Chondrocyte (in vitro differentiated cells): ENCODE measurements at regions not wholly inside any gene's neighbourhood (a gene's known extent, or its start where the extent isn't known, plus 50 kb on each side); places are given as distances from the start of the nearest gene placed in this dataset.
"Not testable (repeated sequence)": the region's sequence is repeated elsewhere in the genome, so short reads cannot be mapped to it uniquely, and the experiment has no call there.

Experiments used
- DNase-seq: peaks from one replicate; pipeline ENCODE4 v3.0.0; 2021; ENCODE audit warnings: mixed read lengths, low spot score
- H3K27ac Mint-ChIP-seq: one replicate; pipeline ENCODE4 v1.8.0; 2021; ENCODE audit warnings: mild to moderate bottlenecking, moderate library complexity, mixed read lengths; ENCODE audit not compliant: unreplicated experiment
- H3K27me3 Mint-ChIP-seq: 2 replicates; pipeline ENCODE4 v1.8.0; 2021; ENCODE audit warnings: low read depth, mixed read lengths
- H3K36me3 Mint-ChIP-seq: 2 replicates; pipeline ENCODE4 v1.8.0; 2021; ENCODE audit warnings: low read depth, mixed read lengths
- H3K4me1 Mint-ChIP-seq: 2 replicates; pipeline ENCODE4 v1.8.0; 2021; ENCODE audit warnings: low read depth, mild to moderate bottlenecking, mixed read lengths
- H3K4me3 Mint-ChIP-seq: one replicate; pipeline ENCODE4 v1.8.0; 2021; ENCODE audit warnings: mild to moderate bottlenecking, moderate library complexity, mixed read lengths; ENCODE audit not compliant: unreplicated experiment
- H3K9me3 Mint-ChIP-seq: 2 replicates; pipeline ENCODE4 v1.8.0; 2021; ENCODE audit warnings: low read depth, mixed read lengths
- TF ChIP-seq, protein P1 (sequence below): fragments of 200-600 bp; sonication (generic); IDR thresholded peaks from 2 replicates; pipeline ENCODE4 v1.5.0; 2021; ENCODE audit warnings: antibody characterized with exemption, mild to moderate bottlenecking, moderate library complexity

DNA sequence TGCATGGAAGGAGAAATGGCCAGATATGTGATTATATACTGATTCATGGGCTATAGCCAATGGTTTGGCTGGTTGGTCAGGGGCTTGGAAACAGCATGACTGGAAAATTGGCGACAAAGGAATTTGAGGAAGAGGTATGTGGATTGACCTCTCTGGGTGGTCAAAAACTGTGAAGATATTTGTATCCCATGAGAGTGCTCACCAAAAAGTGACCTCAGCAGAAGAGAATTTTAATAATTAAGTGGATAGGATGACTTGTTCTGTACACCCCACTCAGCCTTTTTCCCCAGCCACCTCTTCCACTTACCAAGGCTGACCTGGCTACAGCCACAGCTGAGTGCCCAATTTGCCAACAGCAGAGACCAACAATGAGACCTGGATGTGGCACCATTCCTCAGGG is 146.7 kb downstream of the GPR37 start:
- Mint-ChIP-seq H3K27me3 (no peaks in the 10 kb centered on the region), H3K4me3 (no peak overlapping the region), H3K9me3 (peaks cover 25% of the 10 kb centered on the region), H3K27ac (no peak overlapping the region), H3K4me1 (no peaks in the 10 kb centered on the region), H3K36me3 (no peaks in the 10 kb centered on the region)
- TF ChIP-seq, protein P1, sequence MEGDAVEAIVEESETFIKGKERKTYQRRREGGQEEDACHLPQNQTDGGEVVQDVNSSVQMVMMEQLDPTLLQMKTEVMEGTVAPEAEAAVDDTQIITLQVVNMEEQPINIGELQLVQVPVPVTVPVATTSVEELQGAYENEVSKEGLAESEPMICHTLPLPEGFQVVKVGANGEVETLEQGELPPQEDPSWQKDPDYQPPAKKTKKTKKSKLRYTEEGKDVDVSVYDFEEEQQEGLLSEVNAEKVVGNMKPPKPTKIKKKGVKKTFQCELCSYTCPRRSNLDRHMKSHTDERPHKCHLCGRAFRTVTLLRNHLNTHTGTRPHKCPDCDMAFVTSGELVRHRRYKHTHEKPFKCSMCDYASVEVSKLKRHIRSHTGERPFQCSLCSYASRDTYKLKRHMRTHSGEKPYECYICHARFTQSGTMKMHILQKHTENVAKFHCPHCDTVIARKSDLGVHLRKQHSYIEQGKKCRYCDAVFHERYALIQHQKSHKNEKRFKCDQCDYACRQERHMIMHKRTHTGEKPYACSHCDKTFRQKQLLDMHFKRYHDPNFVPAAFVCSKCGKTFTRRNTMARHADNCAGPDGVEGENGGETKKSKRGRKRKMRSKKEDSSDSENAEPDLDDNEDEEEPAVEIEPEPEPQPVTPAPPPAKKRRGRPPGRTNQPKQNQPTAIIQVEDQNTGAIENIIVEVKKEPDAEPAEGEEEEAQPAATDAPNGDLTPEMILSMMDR, result no peak
- no peak for DNase-seq

DNA sequence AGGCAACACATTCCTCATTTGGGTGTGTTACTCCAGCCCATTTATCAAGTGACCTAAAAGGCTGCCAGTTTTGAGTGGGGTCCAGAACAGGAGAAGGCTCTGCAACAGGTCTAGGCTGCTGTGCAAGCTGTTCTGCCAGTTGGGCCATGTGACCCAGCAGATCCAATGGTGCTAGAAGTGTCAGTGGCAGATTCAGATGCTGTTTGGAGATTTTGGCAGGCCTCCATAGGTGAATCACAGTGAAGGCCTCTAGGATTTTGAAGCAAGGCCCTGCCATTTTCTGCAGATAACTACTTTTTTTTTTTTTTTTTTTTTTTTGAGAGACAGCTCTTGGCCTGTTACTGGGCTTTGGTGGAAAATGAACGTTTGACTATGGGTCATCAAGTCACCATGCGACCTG is 147.5 kb downstream of the GPR37 start:
- H3K27me3 Mint-ChIP-seq, H3K4me1 Mint-ChIP-seq, H3K36me3 Mint-ChIP-seq, H3K27ac Mint-ChIP-seq, DNase-seq, H3K4me3 Mint-ChIP-seq: not testable (repeated sequence)
- peaks cover 32% of the 10 kb centered on the region for H3K9me3 Mint-ChIP-seq

DNA sequence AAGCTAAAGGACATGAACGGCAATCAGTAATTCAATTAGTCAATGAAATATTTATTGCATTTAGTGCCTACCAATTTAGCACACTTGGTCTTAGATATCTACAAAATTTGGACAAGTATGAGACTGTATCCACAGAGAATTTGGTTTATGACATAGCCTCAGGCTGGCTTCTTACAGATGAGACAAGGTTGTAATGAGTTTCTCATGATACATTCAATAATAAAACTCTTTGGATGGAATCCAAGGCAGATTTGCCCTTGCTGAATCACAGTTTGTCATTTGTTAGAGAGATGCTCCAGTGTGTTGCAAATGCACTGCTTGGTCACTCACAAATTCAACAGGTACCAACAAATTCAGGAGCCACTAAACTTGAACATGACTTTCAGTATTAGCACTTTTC is 162.5 kb downstream of the GPR37 start:
- TF ChIP-seq, protein P1, result no peak
- Mint-ChIP-seq H3K4me3 (no peak overlapping the region), H3K27me3 (no peaks in the 10 kb centered on the region), H3K4me1 (no peaks in the 10 kb centered on the region), H3K36me3 (no peaks in the 10 kb centered on the region), H3K9me3 (no peaks in the 10 kb centered on the region), H3K27ac (no peak overlapping the region)
- no peak for DNase-seq

DNA sequence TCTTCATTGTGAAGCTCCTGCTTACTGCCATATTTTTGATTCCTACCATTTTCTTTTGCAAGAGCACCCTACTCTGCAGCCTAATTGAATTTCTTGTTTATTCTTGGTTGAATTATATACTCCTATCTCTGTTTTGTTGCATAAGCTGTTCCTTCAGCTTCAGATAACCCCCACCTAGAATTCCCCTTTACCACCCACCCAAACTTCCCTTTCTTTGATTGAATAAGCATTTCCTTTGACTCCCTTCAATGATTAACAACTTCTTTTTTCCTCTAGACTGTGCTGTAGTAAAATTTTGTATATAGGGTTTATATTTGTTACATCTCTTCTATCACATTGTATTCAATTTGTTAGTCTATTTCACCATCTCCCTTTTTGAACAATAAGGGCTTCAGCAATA is 168.1 kb downstream of the GPR37 start:
- TF ChIP-seq, protein P1, result no peak
- Mint-ChIP-seq H3K9me3 (no peaks in the 10 kb centered on the region), H3K36me3 (no peaks in the 10 kb centered on the region), H3K4me3 (no peak overlapping the region), H3K27me3 (no peaks in the 10 kb centered on the region), H3K4me1 (no peaks in the 10 kb centered on the region), H3K27ac (no peak overlapping the region)
- no peak for DNase-seq

DNA sequence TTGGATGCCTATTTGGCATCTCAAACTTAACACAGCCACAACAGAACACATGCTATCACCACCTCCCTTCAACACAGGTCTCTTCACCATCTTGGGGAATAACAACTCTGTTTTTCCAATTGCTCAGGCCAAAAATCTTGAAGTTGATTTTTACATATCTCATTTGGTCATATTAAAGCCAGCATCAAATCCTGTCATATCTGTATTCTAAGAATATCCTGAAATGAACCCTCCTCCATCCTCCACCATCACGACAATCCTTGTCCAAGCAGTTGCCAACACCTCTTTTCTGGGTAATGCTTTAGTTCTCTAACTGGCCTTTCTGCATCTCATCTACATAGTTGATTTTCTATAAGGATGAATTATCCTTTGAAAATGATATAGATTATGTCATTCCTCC is 168.7 kb downstream of the GPR37 start:
- Mint-ChIP-seq H3K4me3 (no peak overlapping the region), H3K27me3 (no peaks in the 10 kb centered on the region), H3K36me3 (no peaks in the 10 kb centered on the region), H3K4me1 (no peaks in the 10 kb centered on the region), H3K27ac (no peak overlapping the region), H3K9me3 (no peaks in the 10 kb centered on the region)
- DNase-seq, result no peak
- TF ChIP-seq, protein P1, result no peak

DNA sequence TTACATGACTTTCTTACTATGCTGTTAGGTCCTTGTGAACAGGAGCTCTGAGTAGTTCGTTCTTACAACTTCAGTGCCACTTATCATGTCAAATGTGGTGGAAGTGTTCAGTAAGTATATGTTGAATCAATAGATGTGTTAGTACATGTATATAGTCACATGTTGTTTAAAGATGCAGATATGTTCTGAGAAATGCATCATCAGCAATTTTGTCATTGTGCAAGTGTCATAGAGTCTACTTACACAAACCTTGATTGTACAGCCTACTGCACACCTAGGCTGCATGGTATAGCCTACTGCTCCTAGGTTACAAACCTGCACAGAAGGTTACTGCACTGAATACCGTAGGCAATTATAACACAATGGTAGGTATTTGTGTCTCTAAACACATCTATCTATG is 174.8 kb downstream of the GPR37 start:
- H3K9me3 Mint-ChIP-seq, result no peaks in the 10 kb centered on the region
- no peaks in the 10 kb centered on the region for H3K27me3 Mint-ChIP-seq
- H3K36me3 Mint-ChIP-seq, result no peaks in the 10 kb centered on the region
- H3K27ac Mint-ChIP-seq, result no peak overlapping the region
- H3K4me3 Mint-ChIP-seq, result no peak overlapping the region
- H3K4me1 Mint-ChIP-seq, result no peaks in the 10 kb centered on the region
- no peak for DNase-seq
- TF ChIP-seq, protein P1, result no peak
